ENCODE measurements at regions not wholly inside any gene's neighbourhood (a gene's known extent, or its start where the extent isn't known, plus 50 kb on each side); places are given as distances from the start of the nearest gene placed in this dataset.

- ChIA-PET CTCF (interaction anchor here (1.3 kb wide), 1 partner anchor 31 kb away, joined by 3 read pairs; no protein-coding TSS in a partner anchor), POLR2A (no interaction called here)
- FAIRE-seq (no peak), DNase-seq (ENCODE audit: low read depth in 1 of 2, low spot score in 1 of 2) (no peak), ATAC-seq (no peak)
- H3K4me1 ChIP-seq = 0 out of 3 replicates have a peak, but pooled peaks cover 2% of the 10 kb centered on the region
- H3K9me3 ChIP-seq = no peaks in the 10 kb centered on the region
- TF ChIP-seq EHF (CRISPR knock-in tag; IDR thresholded peaks at IDR 0.05) = no peak
- no peak for TF ChIP-seq ELK1 (IDR thresholded peaks at IDR 0.05; ENCODE audit: low read depth, low read length)
- TF ChIP-seq KDM5A (IDR thresholded peaks at IDR 0.05) = no peak
- TF ChIP-seq MAZ (IDR thresholded peaks at IDR 0.05; ENCODE audit: borderline replicate concordance, low read depth, low read length) = no peak
- TF ChIP-seq JUN (IDR thresholded peaks at IDR 0.05) = no peak
- TF ChIP-seq CHD4 (IDR thresholded peaks at IDR 0.05; ENCODE audit: borderline replicate concordance) = no peak
- no peak for TF ChIP-seq JUNB (IDR thresholded peaks at IDR 0.05)
- no peak overlapping the region for H3K4me2 ChIP-seq
- WGBS (ENCODE audit: missing lambda C conversion rate) = 100% methylated on average over 3 of the region's 6 CpGs
- H3K4me3 ChIP-seq = no peak overlapping the region
- H3K27ac ChIP-seq = no peak overlapping the region
These were observed 94.0 kb downstream of the GLI2 start for GRCh38 chr2:120829633-120830025.

- H3K4me3 ChIP-seq = no peak overlapping the region
- 88% methylated on average over 9 of the region's 11 CpGs for WGBS (ENCODE audit: missing lambda C conversion rate)
- ATAC-seq = no peak
- FAIRE-seq = no peak
- H3K27ac ChIP-seq = peak overlapping the region in 1 of 2 experiments; percentile 54; a peak in 2 of 6 replicates
- ChIA-PET POLR2A (no interaction called here), CTCF (interaction anchor here (1.3 kb wide), 1 partner anchor 32 kb away, joined by 3 read pairs; no protein-coding TSS in a partner anchor)
- TF ChIP-seq HES2 (IDR thresholded peaks at IDR 0.05) (no peak), HOXA7 (CRISPR knock-in tag; IDR thresholded peaks at IDR 0.05) (no peak), CBX8 (IDR thresholded peaks at IDR 0.05) (no peak), KDM1A (IDR thresholded peaks at IDR 0.05; ENCODE audit: low read depth) (no peak), CBX2 (IDR thresholded peaks at IDR 0.05; ENCODE audit: borderline replicate concordance, low read depth) (no peak), KDM5A (IDR thresholded peaks at IDR 0.05) (no peak), REST (IDR thresholded peaks at IDR 0.05) (no peak), HEYL (CRISPR knock-in tag; IDR thresholded peaks at IDR 0.05) (no peak), JUNB (IDR thresholded peaks at IDR 0.05) (no peak), NFE2L2 (conservative IDR thresholded peaks at IDR 0.05; ENCODE audit: low read length) (no peak)
- DNase-seq (ENCODE audit: low read depth in 1 of 2, low spot score in 1 of 2) = no peak
- no peak overlapping the region for H3K4me2 ChIP-seq
- 0 out of 3 replicates have a peak, but pooled peaks cover 2% of the 10 kb centered on the region for H3K4me1 ChIP-seq
- no peaks in the 10 kb centered on the region for H3K9me3 ChIP-seq
These were observed 94.6 kb downstream of the GLI2 start for GRCh38 chr2:120830096-120830830.

- ChIA-PET CTCF (interaction anchor here (1.2 kb wide), 1 partner anchor 135 kb away, joined by 3 read pairs; no protein-coding TSS in a partner anchor), POLR2A (no interaction called here)
- no peak for TF ChIP-seq JUNB (IDR thresholded peaks at IDR 0.05)
- TF ChIP-seq EP300 (IDR thresholded peaks at IDR 0.05) = no peak
- TF ChIP-seq RNF2 (IDR thresholded peaks at IDR 0.05; ENCODE audit: borderline replicate concordance, low read depth) = no peak
- no peak for TF ChIP-seq EHF (CRISPR knock-in tag; IDR thresholded peaks at IDR 0.05)
- TF ChIP-seq FOSL2 (IDR thresholded peaks at IDR 0.05) = no peak
- no peak for TF ChIP-seq FOSL2 (CRISPR knock-in tag; IDR thresholded peaks at IDR 0.05)
- TF ChIP-seq ZFP36 (IDR thresholded peaks at IDR 0.05; ENCODE audit: borderline replicate concordance, partially characterized antibody) = no peak
- TF ChIP-seq ESRRA (IDR thresholded peaks at IDR 0.05; ENCODE audit: borderline replicate concordance, low read length) = no peak
- TF ChIP-seq CTCF (IDR thresholded peaks at IDR 0.05) = no peak
- TF ChIP-seq RARB (CRISPR knock-in tag; IDR thresholded peaks at IDR 0.05) = no peak
- H3K27ac ChIP-seq = 0 out of 6 replicates have a peak overlapping the region, but pooled peaks of 1 of the 2 experiments have one; percentile 9
- H3K4me1 ChIP-seq = no peaks in the 10 kb centered on the region
- H3K4me3 ChIP-seq = no peak overlapping the region
- FAIRE-seq (no peak), DNase-seq (ENCODE audit: low read depth in 1 of 2, low spot score in 1 of 2) (no peak), ATAC-seq (no peak; a peak in 1 of 6 replicates)
- no peak overlapping the region for H3K4me2 ChIP-seq
- H3K9me3 ChIP-seq = no peaks in the 10 kb centered on the region
- 92% methylated on average over 2 of the region's 2 CpGs for WGBS (ENCODE audit: missing lambda C conversion rate)
These were observed 95.4 kb downstream of the GLI2 start for GRCh38 chr2:120831086-120831485.
